ENCODE measurements at regions not wholly inside any gene's neighbourhood (a gene's known extent, or its start where the extent isn't known, plus 50 kb on each side); places are given as distances from the start of the nearest gene placed in this dataset.

DNA sequence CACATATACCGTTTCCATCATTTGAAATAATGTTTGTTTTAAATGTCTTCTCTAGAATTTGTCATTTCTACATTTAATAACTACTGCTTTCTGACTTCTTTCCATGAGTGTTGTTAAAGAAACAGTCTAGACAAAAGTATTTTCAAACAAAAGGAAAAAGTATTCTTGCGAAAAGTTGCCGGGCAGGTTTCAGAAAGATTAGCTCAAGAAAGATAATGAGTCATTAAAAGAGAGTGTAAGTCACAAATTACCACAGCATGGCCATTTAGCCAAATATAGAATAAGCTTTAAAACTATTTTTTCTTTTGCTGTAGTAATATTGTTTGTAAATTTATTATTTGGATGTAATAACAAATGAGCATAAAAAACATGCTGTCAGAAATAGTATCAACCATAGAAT lies 493.0 kb downstream of the TLL1 start:
- no peak for DNase-seq

DNA sequence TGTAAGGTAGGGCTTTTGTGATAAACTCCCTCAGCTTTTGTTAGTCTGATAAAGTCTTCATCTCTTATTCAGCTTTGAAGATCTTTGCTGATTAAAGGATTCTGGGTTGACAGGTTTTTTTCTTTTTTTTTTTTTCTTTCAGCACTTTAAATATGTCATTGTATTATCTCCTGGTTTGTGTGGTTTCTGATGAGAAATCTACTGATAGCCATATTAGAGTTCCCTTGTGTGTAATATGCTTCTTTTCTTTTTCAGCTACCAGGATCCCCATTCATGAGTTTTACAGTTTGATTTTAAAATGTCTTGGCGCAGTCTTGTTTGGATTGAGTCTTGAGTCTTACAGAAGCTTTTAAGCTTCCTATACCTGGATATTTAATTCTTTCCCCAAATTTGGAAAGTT lies 504.5 kb downstream of the TLL1 start:
- DNase-seq = no peak

DNA sequence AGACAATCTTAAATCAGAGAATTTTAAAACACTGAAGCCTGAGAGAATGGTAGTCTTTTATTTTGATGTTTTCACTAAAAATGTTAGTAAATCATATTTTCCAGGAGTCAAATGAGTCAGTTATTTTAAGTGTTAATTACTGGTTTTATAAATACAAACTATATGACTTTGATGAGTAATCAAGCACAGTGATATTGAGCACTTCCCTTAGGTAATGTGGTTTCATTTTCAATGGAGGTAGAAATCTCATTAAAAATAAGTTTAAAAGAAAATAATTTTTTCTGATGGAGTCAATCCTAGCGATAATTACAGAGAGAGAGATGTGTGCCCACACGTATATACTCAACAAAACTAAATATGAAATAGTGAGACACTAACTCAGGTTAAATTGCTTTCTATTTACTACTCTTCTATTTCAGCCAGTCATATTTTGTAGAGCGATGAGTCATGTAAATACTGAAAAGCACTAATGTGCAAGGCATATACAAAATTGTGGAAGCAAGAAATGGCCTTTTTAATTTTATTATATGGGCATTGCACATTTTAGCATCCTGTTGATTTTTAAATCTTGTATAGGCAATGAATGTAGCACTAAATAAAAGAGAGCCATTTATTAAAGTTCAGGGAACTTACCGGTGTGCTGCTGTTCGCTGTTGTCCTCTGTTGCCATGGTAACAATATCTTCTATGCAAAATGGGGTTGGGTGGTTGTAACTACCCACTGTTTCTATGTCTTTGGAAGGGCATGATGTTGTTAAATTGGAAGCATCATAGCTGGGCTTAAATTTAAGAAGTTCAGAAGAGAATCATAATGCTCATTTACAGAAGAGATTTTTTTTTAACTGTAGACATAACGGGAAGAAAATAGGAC lies 513.7 kb downstream of the TLL1 start:
- DNase-seq = no peak

DNA sequence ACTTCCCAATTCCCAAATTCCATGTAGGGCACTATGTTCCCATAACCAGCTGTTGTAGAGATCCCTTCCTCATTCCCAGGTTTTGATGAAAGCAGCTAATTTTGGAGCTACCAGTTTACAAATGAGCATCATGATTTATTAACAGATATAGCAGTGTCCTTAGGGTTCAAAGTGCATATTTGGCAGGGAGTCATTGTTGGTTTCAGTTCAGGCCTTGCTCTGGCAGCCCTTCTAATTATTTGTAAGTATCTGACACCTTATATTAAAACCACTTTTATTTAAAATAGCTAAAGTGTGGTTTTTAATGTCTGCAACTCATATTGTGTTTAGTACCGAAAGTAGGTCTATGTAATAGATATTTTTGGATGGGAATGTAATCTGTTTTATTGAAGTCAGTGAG lies 518.5 kb downstream of the TLL1 start:
- DNase-seq = no peak

DNA sequence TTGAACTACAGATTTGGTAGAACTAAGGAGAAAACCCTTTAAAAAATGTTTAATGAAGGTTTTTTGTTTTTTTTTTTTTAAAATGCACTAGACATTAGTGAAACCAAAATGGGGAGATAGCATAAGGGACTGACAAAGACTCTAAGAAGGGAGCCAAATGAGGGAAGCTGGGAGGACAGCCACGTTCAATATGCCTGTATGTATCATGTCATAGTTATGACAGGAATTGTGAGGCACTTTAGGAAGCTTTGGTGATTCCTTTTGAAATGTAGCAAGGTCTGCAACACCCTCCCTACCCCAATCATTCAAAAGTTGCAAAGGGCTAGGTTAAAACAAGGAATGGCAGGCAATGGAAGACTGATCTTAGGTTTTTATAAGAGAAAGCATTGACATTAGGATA lies 526.0 kb downstream of the TLL1 start:
- DNase-seq = no peak

DNA sequence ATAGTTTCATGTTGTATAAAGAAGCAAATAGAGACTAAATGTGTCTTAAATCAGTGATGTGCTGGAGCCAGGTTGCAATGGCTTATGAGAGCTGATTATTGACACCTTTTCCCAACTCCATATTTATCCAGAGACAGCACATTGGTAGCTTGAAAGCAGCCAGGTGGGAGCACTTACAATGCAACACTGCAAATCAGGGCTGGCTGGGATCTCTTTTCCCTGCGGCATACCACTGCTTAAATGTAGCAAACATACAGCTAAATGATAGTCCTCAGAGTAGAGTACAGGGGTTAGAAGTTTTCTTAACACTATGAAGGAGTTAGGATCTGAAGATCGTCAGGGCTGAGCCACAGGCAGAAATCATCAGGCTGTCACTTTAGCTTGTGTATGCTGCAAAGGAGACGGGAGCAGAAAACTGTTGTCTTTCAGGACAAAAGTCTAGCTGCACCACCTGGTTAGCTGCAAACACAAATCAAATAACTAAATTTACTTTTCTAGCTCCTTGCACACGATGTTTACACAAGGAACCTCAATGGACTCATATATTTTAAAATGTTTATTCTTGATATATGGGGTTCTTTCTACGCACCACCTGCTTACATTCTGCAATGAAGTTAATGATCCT lies 527.3 kb downstream of the TLL1 start:
- DNase-seq = no peak

DNA sequence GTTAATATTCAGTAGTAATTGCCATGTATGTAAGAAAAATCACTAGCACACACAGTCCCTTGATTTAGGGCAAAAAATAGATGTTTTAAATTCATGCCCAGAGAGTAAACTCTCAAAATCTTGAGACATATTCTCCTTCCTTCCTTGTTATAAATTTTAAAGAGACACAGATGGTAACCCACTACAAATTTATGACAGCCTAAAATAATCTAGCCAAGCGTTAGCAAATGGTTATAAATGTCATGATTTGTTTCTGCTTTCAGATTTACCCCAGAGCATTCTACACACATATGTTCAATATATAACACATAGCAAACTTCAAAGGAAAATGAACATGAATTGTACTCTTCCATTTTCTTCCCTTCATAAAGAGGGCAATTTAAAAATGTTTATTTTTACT lies 540.3 kb downstream of the TLL1 start:
- no peak for DNase-seq

DNA sequence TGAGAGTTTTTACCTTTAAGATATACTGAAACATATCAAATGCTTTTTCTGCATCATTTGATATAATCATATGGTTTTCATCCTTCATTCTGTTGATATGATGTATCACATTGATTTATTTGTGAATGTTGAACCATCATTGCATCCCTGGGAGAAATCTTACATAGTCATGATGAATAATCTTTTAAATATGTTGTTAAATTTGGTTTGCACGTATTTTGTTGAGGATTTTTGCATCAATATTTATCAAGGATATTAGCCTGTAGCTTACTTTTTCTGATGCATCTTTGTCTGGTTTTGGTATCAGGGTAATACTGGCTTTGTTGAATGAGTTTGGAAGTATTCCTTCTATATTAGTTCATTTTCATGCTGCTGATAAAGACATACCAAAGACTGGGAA lies 541.4 kb downstream of the TLL1 start:
- no peak for DNase-seq

DNA sequence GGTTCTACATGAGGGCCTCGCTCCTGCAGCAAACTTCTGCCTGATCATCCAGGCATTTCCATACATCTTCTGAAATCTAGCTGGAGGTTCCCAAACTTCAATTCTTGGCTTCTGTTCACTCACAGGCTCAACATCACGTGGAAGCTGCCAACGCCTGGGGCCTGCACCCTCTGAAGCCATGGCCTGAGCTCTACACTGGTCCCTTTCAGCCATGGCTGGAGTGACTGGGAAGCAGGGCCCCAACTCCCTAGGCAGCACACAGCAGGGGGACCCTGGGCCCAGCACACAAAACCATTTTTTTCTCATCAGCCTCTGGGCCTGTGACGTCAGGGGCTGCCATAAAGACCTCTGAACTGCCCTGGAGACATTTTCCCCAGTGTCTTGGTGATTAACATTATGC lies 542.7 kb downstream of the TLL1 start:
- no peak for DNase-seq

DNA sequence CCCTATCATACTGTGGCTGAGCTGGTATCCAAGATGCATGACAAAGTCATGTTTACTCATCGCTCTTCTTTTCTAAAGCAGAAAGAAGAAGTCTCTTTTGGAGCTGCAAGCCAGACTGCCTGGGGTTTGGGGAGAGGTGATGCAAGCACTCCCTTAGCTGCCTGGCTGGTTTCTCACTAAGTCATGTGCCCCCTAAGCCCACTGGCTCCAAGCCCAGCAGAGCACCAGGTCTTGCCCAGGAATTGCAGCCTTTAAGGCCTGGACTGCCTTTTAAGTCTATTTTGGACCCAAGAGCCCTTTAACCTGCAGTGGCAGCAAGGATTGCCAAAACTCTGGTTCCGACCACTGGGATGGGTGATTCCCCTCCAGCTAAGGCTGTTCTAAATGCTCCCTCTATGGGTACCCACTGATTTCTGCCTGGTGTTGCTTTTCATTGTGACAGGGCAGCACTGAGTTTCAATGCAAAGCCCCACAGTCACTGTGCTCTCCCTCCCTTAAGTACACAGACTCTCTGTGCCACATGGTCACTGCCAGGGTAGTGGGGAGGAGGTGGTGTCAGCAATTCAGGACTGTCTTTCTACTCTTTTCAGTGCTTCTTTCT lies 548.6 kb downstream of the TLL1 start:
- no peak for DNase-seq

DNA sequence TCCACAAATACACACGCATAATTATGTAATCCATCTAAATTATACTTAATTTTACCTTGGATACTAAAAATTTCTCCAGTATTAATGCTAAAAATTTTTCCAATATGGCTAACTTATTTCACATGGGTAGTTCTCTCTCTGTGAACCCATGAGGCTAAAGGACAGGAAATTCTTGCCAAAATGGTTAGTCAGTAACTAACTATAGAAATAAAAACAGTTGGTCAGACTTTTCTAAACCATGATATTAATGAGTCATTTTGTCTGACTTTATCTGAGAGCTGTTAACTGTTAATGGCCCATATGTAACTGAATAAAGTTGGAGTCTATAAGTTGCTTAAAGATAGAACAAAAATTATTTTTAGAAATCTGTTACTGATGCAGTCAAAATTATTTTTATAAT lies 549.4 kb downstream of the TLL1 start:
- no peak for DNase-seq

DNA sequence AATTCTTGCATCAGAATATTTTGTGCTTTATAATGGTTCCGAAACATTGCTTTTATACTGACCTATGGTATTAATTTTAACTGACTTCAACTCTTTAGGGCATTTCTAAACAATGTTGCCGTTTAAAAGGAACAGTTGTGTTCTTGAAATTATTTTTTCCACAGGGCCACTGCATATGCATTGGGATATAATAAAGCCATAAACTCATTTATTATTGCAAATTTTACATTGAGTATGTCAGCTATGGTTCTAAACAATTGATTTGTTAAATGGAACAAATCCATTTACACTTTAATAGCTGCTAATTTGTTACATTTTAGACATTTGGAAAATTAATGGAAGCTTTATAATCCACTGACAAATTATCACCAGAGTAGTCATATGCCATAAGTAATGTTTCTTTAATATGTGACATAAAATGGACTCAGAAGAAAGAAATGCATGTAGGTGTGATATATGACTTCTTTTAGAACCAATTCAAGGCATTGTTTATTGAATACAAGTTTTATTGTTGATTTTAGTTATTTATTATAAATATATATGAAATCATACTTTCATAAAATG lies 553.3 kb downstream of the TLL1 start:
- DNase-seq = no peak

DNA sequence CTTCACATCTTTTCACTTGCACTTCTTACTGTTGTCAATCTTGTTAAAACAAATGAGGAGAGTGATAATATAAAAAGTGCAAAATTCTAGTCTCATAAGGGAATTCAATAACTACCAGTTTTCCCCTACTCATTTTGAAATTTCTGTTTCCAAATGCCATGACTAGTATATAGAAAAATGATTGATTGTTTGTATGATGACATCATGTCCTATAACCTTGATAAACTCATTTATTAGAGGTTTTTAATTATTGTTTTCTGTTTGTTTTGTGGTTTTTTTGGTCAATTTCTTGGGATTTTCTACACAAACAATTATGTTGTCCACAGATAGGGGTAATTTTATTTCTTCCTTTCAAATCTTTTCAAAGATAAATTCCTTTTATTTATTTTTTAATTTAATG lies 559.1 kb downstream of the TLL1 start:
- no peak for DNase-seq

DNA sequence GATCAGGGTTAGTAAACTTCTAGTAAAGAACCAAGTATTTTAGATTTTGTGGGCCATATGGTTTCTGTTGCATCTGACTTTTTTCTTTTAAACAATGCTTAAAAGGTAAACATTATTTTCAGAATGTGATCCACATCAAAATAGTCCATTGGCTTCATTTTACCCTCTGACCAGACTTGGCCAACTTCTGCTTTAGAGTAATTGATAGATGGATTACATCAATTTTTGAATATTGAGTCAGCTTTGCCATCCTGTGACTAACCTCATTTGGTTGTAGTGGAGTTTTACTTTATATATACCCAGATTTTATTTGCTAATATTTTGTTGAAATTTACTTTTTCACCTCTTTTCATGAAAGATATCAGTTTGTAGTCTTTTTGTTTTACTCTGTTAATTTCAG lies 559.8 kb downstream of the TLL1 start:
- DNase-seq = no peak

DNA sequence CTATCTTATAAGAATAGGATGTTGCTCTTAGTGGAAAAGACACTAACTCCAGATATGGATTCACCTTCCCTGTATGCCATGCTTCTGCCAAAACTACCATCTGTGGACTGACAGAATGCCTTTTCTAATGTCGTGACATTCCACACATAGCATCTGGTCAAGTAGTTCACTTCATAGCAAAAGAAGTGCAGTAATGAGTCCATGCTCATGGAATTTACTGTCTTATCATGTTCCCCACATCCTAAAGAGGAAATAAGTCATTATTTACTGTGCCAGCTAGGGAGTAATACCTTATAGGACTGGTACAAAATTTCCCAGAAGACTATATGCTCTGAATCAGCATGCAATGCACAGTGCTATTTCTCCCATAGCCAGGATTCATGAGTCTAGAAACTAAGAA lies 562.4 kb downstream of the TLL1 start:
- DNase-seq = no peak

DNA sequence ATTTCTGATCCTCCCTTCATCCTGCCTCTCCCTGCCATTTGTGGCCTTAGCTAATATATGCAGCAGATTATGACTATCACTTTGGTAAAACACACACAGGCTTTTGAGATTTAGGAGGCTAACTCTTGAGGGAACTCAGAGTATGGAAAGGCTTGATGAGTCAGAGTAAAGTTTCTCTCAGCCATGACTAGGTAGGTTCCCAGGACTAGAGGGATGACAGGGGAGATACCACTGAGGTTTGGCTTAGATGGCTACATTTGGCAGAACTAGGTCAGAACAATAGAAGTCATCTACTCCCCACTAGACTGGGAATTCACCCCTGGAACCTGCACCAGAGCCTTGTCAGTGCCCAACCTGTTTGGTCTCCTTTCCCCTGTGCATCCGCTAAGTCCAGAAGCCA lies 585.7 kb downstream of the TLL1 start:
- no peak for DNase-seq

DNA sequence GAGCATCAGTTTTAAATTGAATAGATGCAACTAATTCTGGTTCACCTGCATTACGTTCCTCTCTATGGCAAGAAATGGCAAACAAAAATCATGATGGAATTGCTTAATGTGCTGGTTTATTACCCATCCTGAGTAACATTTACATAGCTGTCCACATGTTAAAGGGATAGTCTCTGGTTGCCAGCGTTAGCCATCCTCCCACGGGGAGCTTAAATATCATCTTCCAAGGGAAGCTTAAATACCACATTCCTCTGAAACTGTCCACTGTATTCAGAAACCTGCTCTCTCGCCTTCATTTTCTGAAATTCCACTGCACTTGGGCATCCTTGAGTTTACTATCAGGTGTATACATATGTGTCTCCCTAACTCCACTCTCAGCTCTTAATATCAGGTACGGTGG lies 586.6 kb downstream of the TLL1 start:
- no peak for DNase-seq

DNA sequence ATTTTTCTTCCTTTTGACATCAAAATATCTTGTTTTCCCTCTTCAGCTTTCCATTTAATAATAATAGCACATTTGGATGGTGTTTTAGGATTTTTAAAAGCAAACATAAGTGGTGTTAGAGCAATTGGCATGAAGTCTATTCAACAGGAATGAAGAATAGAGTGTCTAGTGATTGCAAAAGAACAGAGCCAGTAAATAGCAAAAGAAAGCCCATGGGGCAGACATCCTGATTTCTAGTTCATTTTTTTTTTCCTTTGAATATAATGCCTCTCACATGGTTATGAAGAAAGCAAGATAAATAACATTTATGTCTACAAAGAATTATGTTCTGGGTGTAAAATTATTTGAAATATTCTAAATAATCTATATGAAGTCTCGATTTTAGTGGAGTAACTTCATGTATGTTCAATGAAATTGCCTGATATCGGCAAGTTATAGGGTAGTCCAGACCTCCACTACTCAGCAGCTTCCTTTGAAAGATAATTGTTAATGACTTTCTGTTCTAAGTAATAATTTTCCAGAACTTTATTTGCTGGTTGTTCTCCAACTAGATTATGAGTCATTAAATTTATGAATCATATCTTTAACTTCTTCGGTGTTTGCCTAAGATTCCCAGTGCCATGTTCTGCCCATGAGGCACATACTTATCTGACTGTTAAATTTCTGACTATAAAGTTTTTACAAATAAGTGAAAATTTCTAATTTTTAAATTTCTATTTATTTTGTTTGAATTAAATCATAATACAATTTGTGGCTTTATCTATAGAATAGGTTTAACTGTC lies 587.9 kb downstream of the TLL1 start:
- DNase-seq = no peak

DNA sequence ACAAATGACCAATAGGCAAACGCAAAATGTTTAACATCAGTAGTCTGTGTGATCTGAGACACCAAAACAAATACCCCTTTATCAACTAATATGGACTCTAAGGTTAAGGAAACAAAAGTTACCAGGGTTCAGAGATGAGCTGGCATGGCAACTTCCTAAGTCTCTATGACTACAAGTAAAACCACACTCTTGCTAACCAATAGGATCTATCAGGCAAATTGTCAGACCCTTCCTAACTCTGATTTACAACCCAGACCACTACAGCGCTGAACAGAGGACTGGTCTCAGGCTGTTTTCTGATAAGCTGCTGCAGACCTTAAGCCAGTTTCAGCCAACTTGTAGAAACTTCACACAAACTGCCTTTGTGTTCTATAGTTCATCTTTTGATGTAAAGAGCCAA lies 608.0 kb downstream of the TLL1 start:
- no peak for DNase-seq

DNA sequence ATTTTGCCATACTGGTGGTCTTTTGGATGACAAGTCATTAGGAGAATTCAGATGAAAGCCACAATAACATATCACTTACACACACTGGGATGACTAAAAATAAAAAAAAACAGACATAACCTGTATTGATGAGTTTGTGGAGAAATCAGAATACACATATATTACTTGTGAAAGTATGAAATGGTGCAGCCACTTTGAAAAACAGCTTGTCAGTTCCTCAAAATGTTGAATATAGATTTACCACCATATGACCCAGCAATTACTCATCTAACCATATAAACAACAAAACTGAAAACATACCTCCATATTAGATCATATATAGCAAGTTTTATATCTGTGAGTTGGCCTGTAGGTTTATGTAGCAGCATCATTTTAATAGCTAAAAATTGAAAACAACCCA lies 608.7 kb downstream of the TLL1 start:
- no peak for DNase-seq

DNA sequence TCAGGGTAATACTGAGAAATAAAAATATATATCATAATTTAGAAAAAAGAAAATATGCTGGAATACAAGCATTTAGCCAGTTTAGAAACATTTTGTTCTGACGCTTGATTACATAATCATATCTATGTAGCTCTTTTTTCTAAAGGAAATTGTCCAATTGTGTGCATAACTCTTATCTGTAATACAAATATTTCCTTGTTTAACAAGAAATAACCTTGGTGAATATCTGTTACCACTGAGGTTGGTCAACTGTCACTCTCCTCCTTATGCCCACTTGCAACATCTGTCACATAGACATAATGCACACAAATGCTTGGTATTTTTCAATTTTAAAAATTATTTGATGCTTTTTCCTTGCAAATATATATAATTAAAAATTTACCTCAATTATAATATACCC lies 609.7 kb downstream of the TLL1 start:
- DNase-seq = no peak

DNA sequence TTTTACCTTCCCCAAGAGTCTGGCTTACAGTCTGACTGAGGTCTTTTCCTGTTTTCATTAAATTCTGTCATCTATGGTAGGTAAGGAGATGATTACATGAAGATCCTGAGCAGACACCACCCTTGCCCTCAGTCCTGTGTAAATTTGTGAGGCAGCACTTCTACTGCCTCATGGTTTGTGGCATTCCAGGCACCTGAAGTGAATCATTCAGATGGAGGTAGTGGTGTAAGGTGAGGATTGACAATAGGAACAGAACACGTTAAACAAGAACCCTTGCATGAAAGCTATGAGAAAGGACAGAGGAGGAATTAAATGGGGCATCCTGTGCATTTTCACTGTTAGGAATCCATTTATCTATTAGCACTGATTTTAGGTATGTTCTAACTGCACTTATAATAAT lies 618.6 kb downstream of the TLL1 start:
- DNase-seq = no peak

DNA sequence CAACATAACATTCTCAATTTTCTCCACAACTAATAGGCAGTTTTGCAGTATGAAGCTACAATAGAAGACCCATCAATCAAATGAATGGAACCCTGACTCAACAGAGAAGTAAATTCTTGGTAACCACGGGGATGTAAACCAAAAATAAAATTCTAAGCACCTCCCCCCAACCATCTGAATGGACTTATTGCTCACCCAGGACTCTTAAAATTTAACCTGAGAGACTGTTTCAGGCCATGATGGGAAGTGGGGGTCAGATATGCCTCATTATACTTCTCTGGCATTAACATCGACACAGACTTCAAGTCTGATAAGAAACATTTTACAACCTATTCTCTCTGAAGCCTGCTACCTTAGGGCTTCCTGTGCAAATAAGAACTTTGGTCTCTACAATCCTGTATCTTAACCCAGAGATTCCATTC lies 620.9 kb downstream of the TLL1 start:
- no peak for DNase-seq
